Trophoblast cell (in vitro differentiated cells and primary cell): ENCODE measurements at regions not wholly inside any gene's neighbourhood (a gene's known extent, or its start where the extent isn't known, plus 50 kb on each side); places are given as distances from the start of the nearest gene placed in this dataset.

Experiments
- DNase-seq, 2 donors: peaks; one replicate each; pipeline ENCODE4 v3.0.0-alpha.2; 2016
- H2AFZ ChIP-seq: 2 replicates; pipeline ENCODE4 v1.6.1; 2013; ENCODE audit warnings: low read length, moderate library complexity, mild to moderate bottlenecking; ENCODE audit not compliant: insufficient read depth, poor library complexity
- H2AK5ac ChIP-seq: 2 replicates; pipeline ENCODE4 v1.6.1; 2013; ENCODE audit warnings: mild to moderate bottlenecking, low read length
- H2BK120ac ChIP-seq: 2 replicates; pipeline ENCODE4 v1.6.1; 2013; ENCODE audit warnings: low read length, mild to moderate bottlenecking, moderate library complexity; ENCODE audit not compliant: insufficient read depth, poor library complexity
- H2BK12ac ChIP-seq: 2 replicates; pipeline ENCODE4 v1.6.1; 2013; ENCODE audit warnings: mild to moderate bottlenecking, low read length, moderate library complexity
- H2BK5ac ChIP-seq: 2 replicates; pipeline ENCODE4 v1.6.1; 2013; ENCODE audit warnings: low read length, low read depth, moderate library complexity, mild to moderate bottlenecking; ENCODE audit not compliant: poor library complexity
- H3K14ac ChIP-seq: 2 replicates; pipeline ENCODE4 v1.6.1; 2013; ENCODE audit warnings: mild to moderate bottlenecking, low read length
- H3K18ac ChIP-seq: 2 replicates; pipeline ENCODE4 v1.6.1; 2013; ENCODE audit warnings: mild to moderate bottlenecking, low read length
- H3K23ac ChIP-seq: 2 replicates; pipeline ENCODE4 v1.6.1; 2013; ENCODE audit warnings: low read length
- H3K27ac ChIP-seq: 2 replicates; pipeline ENCODE4 v1.5.1; 2013; ENCODE audit warnings: low read depth, mild to moderate bottlenecking, inconsistent platforms, low read length, moderate library complexity
- H3K27me3 ChIP-seq: 2 replicates; pipeline ENCODE4 v1.6.1; 2013; ENCODE audit warnings: inconsistent platforms, mild to moderate bottlenecking, low read length, moderate library complexity; ENCODE audit not compliant: insufficient read depth
- H3K36me3 ChIP-seq, 2 experiments: 1 replicate in 1 of 2; 2 replicates in 1 of 2; pipeline ENCODE4 v1.6.1; 2013; ENCODE audit warnings: low read length in 2 of 2, mild to moderate bottlenecking in 2 of 2, moderate library complexity in 1 of 2; ENCODE audit not compliant: insufficient read depth in 2 of 2, control insufficient read depth in 1 of 2
- H3K4ac ChIP-seq: 2 replicates; pipeline ENCODE4 v1.6.1; 2013; ENCODE audit warnings: low read depth, mild to moderate bottlenecking, low read length, moderate library complexity
- H3K4me1 ChIP-seq, 2 experiments: 1 replicate in 1 of 2; 2 replicates in 1 of 2; pipeline ENCODE4 v1.6.1; 2013; ENCODE audit warnings: low read length in 2 of 2, mild to moderate bottlenecking in 2 of 2, moderate library complexity in 1 of 2; ENCODE audit not compliant: insufficient read depth in 2 of 2, control insufficient read depth in 1 of 2
- H3K4me2 ChIP-seq: 2 replicates; pipeline ENCODE4 v1.6.1; 2013; ENCODE audit warnings: inconsistent platforms, mild to moderate bottlenecking, low read length, moderate library complexity
- H3K4me3 ChIP-seq: 2 replicates; pipeline ENCODE4 v1.5.1; 2013; ENCODE audit warnings: mild to moderate bottlenecking, low read depth, low read length, inconsistent platforms
- H3K79me1 ChIP-seq: one replicate; pipeline ENCODE4 v1.6.1; 2013; ENCODE audit warnings: low read length
- H3K79me2 ChIP-seq: 2 replicates; pipeline ENCODE4 v1.6.1; 2013; ENCODE audit warnings: low read length, mild to moderate bottlenecking; ENCODE audit not compliant: control insufficient read depth, insufficient read depth, poor library complexity
- H3K9ac ChIP-seq: 2 replicates; pipeline ENCODE4 v1.6.1; 2013; ENCODE audit warnings: mild to moderate bottlenecking, low read length
- H3K9me3 ChIP-seq: 2 replicates; pipeline ENCODE4 v1.6.1; 2013; ENCODE audit warnings: low read depth, mild to moderate bottlenecking, control low read depth, inconsistent platforms, low read length; ENCODE audit not compliant: insufficient read depth
- H4K12ac ChIP-seq: 2 replicates; pipeline ENCODE4 v1.6.1; 2013; ENCODE audit warnings: low read depth, mild to moderate bottlenecking, low read length, moderate library complexity
- H4K8ac ChIP-seq: 2 replicates; pipeline ENCODE4 v1.6.1; 2013; ENCODE audit warnings: low read depth, mild to moderate bottlenecking, low read length, moderate library complexity
- H4K91ac ChIP-seq: one replicate; pipeline ENCODE4 v1.6.1; 2013; ENCODE audit warnings: low read depth, mild to moderate bottlenecking, low read length, moderate library complexity
- WGBS: extraction: QIAGEN DNeasy Blood & Tissue Kit; methylation state at CpG from one replicate; pipeline ENCODE4 v1.1.7; 2013; ENCODE audit warnings: missing lambda C conversion rate; ENCODE audit not compliant: insufficient read length, insufficient coverage; ENCODE audit errors: extremely low coverage; 5-methylcytosine and 5-hydroxymethylcytosine counted together

DNA sequence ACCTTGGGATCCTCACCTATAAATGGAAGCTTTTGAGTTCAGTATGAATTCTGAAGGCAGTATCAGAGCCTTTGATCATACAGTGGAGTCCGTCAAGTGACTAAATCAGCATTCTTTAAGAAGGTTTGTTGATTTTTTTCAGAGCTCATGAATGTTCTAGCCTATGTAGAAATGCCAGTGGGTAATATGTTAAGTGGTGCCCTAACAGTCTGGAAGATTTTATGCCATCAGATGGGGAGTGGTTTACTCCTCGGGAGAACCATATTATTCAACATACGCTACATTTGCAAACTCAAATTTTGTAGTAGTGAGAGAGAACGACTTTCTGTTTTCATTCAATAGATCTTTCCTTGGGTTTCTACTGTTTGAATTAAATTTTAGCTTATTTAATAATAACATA is 225.0 kb upstream of the ACVR2A start:
- Histone ChIP-seq H3K79me1 (no peaks in the 10 kb centered on the region), H3K4ac (no peak overlapping the region)
- WGBS, result no CpG with 5 or more reads among the region's 4 CpGs

GRCh38 chr2:147615726-147616125 is 229.1 kb upstream of the ACVR2A start:
- no peaks in the 10 kb centered on the region for H3K27me3 ChIP-seq
- no peak overlapping the region for H3K23ac ChIP-seq
- H3K9ac ChIP-seq, result no peak overlapping the region
- H2AK5ac ChIP-seq, result no peak overlapping the region
- H2AFZ ChIP-seq, result no peak overlapping the region
- no peaks in the 10 kb centered on the region for H3K4me1 ChIP-seq
- no peaks in the 10 kb centered on the region for H3K79me2 ChIP-seq
- no peak overlapping the region for H4K91ac ChIP-seq
- no peaks in the 10 kb centered on the region for H3K79me1 ChIP-seq
- H4K8ac ChIP-seq, result no peak overlapping the region
- no peak for DNase-seq
- no peak overlapping the region for H2BK5ac ChIP-seq
- H2BK120ac ChIP-seq, result no peak overlapping the region
- H4K12ac ChIP-seq, result no peak overlapping the region
- H3K9me3 ChIP-seq, result no peaks in the 10 kb centered on the region
- no peak overlapping the region for H2BK12ac ChIP-seq
- H3K18ac ChIP-seq, result no peak overlapping the region
- H3K27ac ChIP-seq, result no peak overlapping the region
- no CpG with 5 or more reads among the region's 2 CpGs for WGBS
- H3K14ac ChIP-seq, result no peak overlapping the region
- H3K36me3 ChIP-seq, result no peaks in the 10 kb centered on the region
- H3K4me2 ChIP-seq, result no peak overlapping the region
- H3K4ac ChIP-seq, result no peak overlapping the region
- no peak overlapping the region for H3K4me3 ChIP-seq

More for the DNA sequence above, 225.0 kb upstream of the ACVR2A start:
- no peak overlapping the region for H3K18ac ChIP-seq
- no peak overlapping the region for H2BK12ac ChIP-seq
- no peak overlapping the region for H3K4me3 ChIP-seq
- no peak overlapping the region for H4K12ac ChIP-seq
- no peaks in the 10 kb centered on the region for H3K4me1 ChIP-seq
- H3K79me2 ChIP-seq, result no peaks in the 10 kb centered on the region
- no peaks in the 10 kb centered on the region for H3K27me3 ChIP-seq
- no peak overlapping the region for H4K91ac ChIP-seq
- no peak overlapping the region for H3K14ac ChIP-seq
- H2BK120ac ChIP-seq, result no peak overlapping the region
- no peak overlapping the region for H2AK5ac ChIP-seq
- no peak for DNase-seq
- H3K9me3 ChIP-seq, result no peaks in the 10 kb centered on the region
- no peak overlapping the region for H3K27ac ChIP-seq
- H2AFZ ChIP-seq, result no peak overlapping the region
- no peak overlapping the region for H2BK5ac ChIP-seq
- H3K36me3 ChIP-seq, result no peaks in the 10 kb centered on the region
- no peak overlapping the region for H3K23ac ChIP-seq
- H3K4me2 ChIP-seq, result no peak overlapping the region
- H4K8ac ChIP-seq, result no peak overlapping the region
- H3K9ac ChIP-seq, result no peak overlapping the region

DNA sequence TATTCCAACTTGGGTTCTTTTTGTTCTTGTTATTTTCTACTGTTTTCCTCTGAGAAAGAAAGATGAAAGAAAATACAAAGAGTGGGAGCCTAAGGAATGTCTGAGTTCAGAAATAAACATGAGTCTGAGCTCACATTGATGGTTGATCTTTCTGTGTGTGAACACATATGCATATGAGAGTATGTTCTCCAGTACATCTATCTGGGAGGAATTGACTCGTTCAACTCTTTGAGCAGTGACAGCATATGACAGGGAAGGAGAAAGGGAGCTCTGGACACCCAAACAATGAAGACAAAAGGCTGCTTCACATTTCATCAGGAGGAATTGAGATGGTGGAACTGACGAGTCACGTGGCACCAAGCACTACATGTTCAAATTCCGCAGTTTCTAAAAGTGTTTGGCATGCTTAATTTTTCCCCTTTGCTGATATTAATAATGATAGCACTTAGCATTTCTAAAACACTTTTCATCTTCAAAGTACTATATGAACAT is 229.8 kb upstream of the ACVR2A start:
- Histone ChIP-seq H3K4me2 (no peak overlapping the region), H2AK5ac (no peak overlapping the region), H2AFZ (no peak overlapping the region), H2BK12ac (no peak overlapping the region), H3K14ac (no peak overlapping the region), H3K4me1 (no peaks in the 10 kb centered on the region), H2BK120ac (no peak overlapping the region), H3K27me3 (no peaks in the 10 kb centered on the region), H3K79me2 (no peaks in the 10 kb centered on the region), H3K4me3 (no peak overlapping the region), H3K9ac (no peak overlapping the region), H3K36me3 (no peaks in the 10 kb centered on the region), H3K9me3 (no peaks in the 10 kb centered on the region), H3K23ac (no peak overlapping the region), H2BK5ac (no peak overlapping the region), H3K27ac (no peak overlapping the region), H4K12ac (no peak overlapping the region), H4K91ac (no peak overlapping the region), H4K8ac (no peak overlapping the region), H3K18ac (no peak overlapping the region), H3K4ac (no peak overlapping the region), H3K79me1 (no peaks in the 10 kb centered on the region)
- WGBS, result no CpG with 5 or more reads among the region's 4 CpGs
- no peak for DNase-seq

DNA sequence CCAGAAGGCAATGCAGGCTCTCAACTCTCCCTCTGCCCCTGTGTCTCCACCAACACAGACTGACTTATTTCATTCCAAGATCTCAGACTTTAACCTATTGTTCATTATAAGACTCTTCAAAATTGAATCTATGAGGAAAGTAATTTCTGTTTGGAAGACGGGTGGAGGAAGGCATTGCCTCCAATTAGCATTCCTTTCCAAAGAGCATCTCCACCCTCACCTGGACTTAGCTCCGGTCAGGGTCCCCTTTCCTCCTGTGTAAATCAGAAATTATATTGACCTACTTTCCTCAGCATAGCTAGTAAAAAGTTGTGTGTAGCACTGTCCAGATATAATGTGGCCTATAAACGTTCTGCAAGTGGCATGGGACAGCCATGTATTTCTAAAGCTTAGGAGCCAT is 230.4 kb upstream of the ACVR2A start:
- no peak overlapping the region for H3K4ac ChIP-seq
- no peak overlapping the region for H3K14ac ChIP-seq
- H3K4me2 ChIP-seq, result no peak overlapping the region
- H3K27me3 ChIP-seq, result no peaks in the 10 kb centered on the region
- DNase-seq, result no peak
- no peak overlapping the region for H2BK120ac ChIP-seq
- no peak overlapping the region for H4K12ac ChIP-seq
- no peak overlapping the region for H4K91ac ChIP-seq
- no peaks in the 10 kb centered on the region for H3K36me3 ChIP-seq
- H3K27ac ChIP-seq, result no peak overlapping the region
- WGBS, result no CpG with 5 or more reads among the region's 3 CpGs
- no peaks in the 10 kb centered on the region for H3K79me1 ChIP-seq
- no peak overlapping the region for H4K8ac ChIP-seq
- no peak overlapping the region for H3K18ac ChIP-seq
- no peaks in the 10 kb centered on the region for H3K4me1 ChIP-seq
- H2BK12ac ChIP-seq, result no peak overlapping the region
- H3K79me2 ChIP-seq, result no peaks in the 10 kb centered on the region
- no peaks in the 10 kb centered on the region for H3K9me3 ChIP-seq
- H2AFZ ChIP-seq, result no peak overlapping the region
- no peak overlapping the region for H2BK5ac ChIP-seq
- H3K4me3 ChIP-seq, result no peak overlapping the region
- H2AK5ac ChIP-seq, result no peak overlapping the region
- no peak overlapping the region for H3K23ac ChIP-seq
- H3K9ac ChIP-seq, result no peak overlapping the region
